ENCODE measurements at regions not wholly inside any gene's neighbourhood (a gene's known extent, or its start where the extent isn't known, plus 50 kb on each side); places are given as distances from the start of the nearest gene placed in this dataset.

GRCh38 chr2:47270421-47270820 lies 94.1 kb upstream of the CALM2 start:
- H3K36me3 ChIP-seq (ENCODE audit: insufficient read depth, insufficient read length, low read length), result no peaks in the 10 kb centered on the region
- H3K9ac ChIP-seq (ENCODE audit: insufficient read length, low read depth), result no peak overlapping the region
- H3K9me3 ChIP-seq (ENCODE audit: insufficient read depth, low read length), result no peaks in the 10 kb centered on the region
- no peaks in the 10 kb centered on the region for H3K27me3 ChIP-seq (ENCODE audit: insufficient read depth, insufficient read length)
- no peak for DNase-seq (ENCODE audit: low read depth, low spot score)
- no peak overlapping the region for H3K4me3 ChIP-seq (ENCODE audit: insufficient read length, low read depth)
- peaks cover 7% of the 10 kb centered on the region for H3K4me1 ChIP-seq (ENCODE audit: insufficient read depth, insufficient read length)
- TF ChIP-seq SUZ12 (IDR thresholded peaks at IDR 0.05; ENCODE audit: extremely low read depth, insufficient read depth, insufficient read length), result no peak
- TF ChIP-seq ZNF274 (IDR thresholded peaks at IDR 0.05; ENCODE audit: low read depth, low read length), result no peak
- TF ChIP-seq YY1 (IDR thresholded peaks at IDR 0.05; ENCODE audit: insufficient read depth, insufficient read length), result no peak

DNA sequence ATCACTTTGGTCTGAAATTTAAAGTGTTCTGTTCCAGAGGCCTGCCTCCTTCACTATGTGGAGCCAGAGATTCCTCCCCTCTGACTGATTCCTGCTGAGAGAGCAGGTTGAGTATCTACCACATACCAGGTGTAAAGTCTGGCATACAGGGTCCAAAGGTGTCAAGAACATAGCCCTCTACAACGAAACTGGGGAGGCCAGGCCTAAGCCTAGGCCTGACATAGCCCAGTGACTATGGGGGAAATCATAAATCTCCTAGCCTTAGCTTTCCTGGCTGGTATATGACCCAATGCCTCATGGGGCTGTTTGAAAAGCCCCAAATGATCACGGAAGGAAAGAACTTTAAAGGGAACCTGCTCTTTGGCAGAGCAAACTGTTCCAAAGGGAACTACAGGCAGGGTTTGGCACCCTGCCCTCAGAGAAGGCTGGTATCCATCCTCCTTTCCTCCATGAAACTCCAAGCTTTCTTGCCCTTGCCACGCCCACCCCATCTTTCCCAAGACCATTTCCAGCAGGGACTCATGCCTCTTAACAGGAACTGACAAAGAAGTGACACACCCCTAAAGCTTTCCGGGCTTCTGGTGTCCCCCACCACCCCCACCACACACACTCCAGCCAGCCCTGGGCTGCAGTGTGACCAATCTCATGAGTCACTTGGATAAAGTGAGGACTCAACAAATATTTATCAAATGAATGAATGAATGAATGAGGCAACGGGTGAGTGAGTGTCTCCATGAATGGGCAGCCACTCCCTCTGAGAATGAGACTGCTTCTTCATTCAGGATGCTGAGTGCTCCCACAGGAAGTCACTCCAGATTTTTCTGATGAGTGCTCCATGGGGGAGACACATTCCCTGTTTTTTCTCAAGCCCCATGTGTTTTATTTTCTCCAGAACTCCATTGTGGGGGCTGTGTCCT lies 93.3 kb upstream of the CALM2 start:
- DNase-seq (ENCODE audit: low read depth, low spot score), result no peak
- Histone ChIP-seq H3K4me1 (ENCODE audit: insufficient read depth, insufficient read length) (peaks cover 5% of the 10 kb centered on the region), H3K27me3 (ENCODE audit: insufficient read depth, insufficient read length) (no peaks in the 10 kb centered on the region), H3K36me3 (ENCODE audit: insufficient read depth, insufficient read length, low read length) (no peaks in the 10 kb centered on the region), H3K9ac (ENCODE audit: insufficient read length, low read depth) (no peak overlapping the region), H3K4me3 (ENCODE audit: insufficient read length, low read depth) (no peak overlapping the region), H3K9me3 (ENCODE audit: insufficient read depth, low read length) (no peaks in the 10 kb centered on the region)
- TF ChIP-seq YY1 (IDR thresholded peaks at IDR 0.05; ENCODE audit: insufficient read depth, insufficient read length) (no peak), SUZ12 (IDR thresholded peaks at IDR 0.05; ENCODE audit: extremely low read depth, insufficient read depth, insufficient read length) (no peak), ZNF274 (IDR thresholded peaks at IDR 0.05; ENCODE audit: low read depth, low read length) (no peak)

GRCh38 chr2:47267711-47268086 lies 91.4 kb upstream of the CALM2 start:
- Histone ChIP-seq H3K4me3 (ENCODE audit: insufficient read length, low read depth) (no peak overlapping the region), H3K9me3 (ENCODE audit: insufficient read depth, low read length) (no peaks in the 10 kb centered on the region), H3K4me1 (ENCODE audit: insufficient read depth, insufficient read length) (no peaks in the 10 kb centered on the region), H3K27me3 (ENCODE audit: insufficient read depth, insufficient read length) (no peaks in the 10 kb centered on the region), H3K36me3 (ENCODE audit: insufficient read depth, insufficient read length, low read length) (no peaks in the 10 kb centered on the region), H3K9ac (ENCODE audit: insufficient read length, low read depth) (no peak overlapping the region)
- TF ChIP-seq YY1 (IDR thresholded peaks at IDR 0.05; ENCODE audit: insufficient read depth, insufficient read length) (no peak), SUZ12 (IDR thresholded peaks at IDR 0.05; ENCODE audit: extremely low read depth, insufficient read depth, insufficient read length) (no peak), ZNF274 (IDR thresholded peaks at IDR 0.05; ENCODE audit: low read depth, low read length) (no peak)
- DNase-seq (ENCODE audit: low read depth, low spot score), result no peak

DNA sequence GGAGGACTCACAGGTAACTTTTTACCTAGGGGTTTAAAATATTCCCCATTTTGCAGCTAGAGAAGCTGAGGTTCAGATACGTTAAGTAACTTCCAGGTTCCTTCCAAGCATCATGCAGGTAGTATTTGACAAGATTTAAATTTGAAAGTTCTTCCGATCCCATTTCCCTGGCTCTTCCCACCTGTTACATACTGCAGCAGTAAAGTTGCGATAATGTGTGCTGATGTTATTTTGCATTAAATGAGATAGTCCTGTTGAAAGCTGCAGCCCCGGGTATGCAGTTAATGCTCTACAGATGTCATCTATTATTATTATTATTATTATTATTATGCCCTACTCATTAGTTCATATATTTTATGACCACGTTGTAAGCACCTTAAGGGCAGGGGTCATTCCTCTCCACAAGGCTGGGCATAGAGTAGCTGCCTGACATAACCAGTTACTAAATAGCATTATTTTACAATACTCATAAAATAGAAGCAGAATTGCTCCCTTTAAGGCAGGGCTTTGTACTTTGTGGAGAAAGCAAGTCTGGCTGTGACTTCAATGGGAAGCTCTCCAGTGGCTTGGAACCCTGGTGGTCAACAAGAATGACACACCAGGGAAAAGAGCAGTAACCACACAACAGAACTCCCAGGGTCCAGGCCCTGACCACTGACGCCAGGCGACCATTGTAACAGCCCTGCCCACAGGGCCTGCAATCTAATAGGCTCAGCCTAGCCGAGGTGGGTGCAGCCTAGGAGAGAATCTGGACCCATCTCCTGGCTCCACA lies 90.8 kb upstream of the CALM2 start:
- TF ChIP-seq ZNF274 (IDR thresholded peaks at IDR 0.05; ENCODE audit: low read depth, low read length) (no peak), YY1 (IDR thresholded peaks at IDR 0.05; ENCODE audit: insufficient read depth, insufficient read length) (no peak), SUZ12 (IDR thresholded peaks at IDR 0.05; ENCODE audit: extremely low read depth, insufficient read depth, insufficient read length) (no peak)
- DNase-seq (ENCODE audit: low read depth, low spot score), result no peak
- Histone ChIP-seq H3K9ac (ENCODE audit: insufficient read length, low read depth) (no peak overlapping the region), H3K36me3 (ENCODE audit: insufficient read depth, insufficient read length, low read length) (no peaks in the 10 kb centered on the region), H3K4me3 (ENCODE audit: insufficient read length, low read depth) (no peak overlapping the region), H3K27me3 (ENCODE audit: insufficient read depth, insufficient read length) (no peaks in the 10 kb centered on the region), H3K4me1 (ENCODE audit: insufficient read depth, insufficient read length) (no peaks in the 10 kb centered on the region), H3K9me3 (ENCODE audit: insufficient read depth, low read length) (no peaks in the 10 kb centered on the region)

DNA sequence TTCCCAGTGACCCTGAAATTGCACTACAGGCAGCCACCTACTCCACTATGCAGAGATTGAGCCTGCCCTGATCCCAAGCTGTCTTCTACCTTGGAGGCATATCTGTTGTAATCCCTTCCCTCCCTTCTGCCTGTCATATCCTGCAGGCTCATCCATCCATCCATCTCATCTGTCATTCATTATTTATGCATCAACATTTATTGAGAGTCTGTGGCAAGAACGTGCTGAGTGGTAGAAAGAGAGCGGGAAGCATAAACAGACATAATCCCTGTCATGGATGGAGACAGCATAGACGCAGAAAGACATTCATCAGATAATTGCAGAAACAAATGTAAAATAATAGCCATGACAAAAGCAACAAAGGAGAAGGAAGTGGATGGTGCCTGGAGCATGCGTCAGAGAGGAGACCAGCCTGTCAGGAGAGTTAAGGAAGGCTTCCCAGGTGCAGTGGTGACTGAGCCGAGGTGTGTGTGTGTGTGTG lies 89.5 kb upstream of the CALM2 start:
- H3K27me3 ChIP-seq (ENCODE audit: insufficient read depth, insufficient read length), result no peaks in the 10 kb centered on the region
- H3K4me1 ChIP-seq (ENCODE audit: insufficient read depth, insufficient read length), result no peaks in the 10 kb centered on the region
- H3K9me3 ChIP-seq (ENCODE audit: insufficient read depth, low read length), result no peaks in the 10 kb centered on the region
- H3K36me3 ChIP-seq (ENCODE audit: insufficient read depth, insufficient read length, low read length), result no peaks in the 10 kb centered on the region
- TF ChIP-seq SUZ12 (IDR thresholded peaks at IDR 0.05; ENCODE audit: extremely low read depth, insufficient read depth, insufficient read length) (no peak), ZNF274 (IDR thresholded peaks at IDR 0.05; ENCODE audit: low read depth, low read length) (no peak), YY1 (IDR thresholded peaks at IDR 0.05; ENCODE audit: insufficient read depth, insufficient read length) (no peak)
- no peak overlapping the region for H3K9ac ChIP-seq (ENCODE audit: insufficient read length, low read depth)
- no peak for DNase-seq (ENCODE audit: low read depth, low spot score)
- no peak overlapping the region for H3K4me3 ChIP-seq (ENCODE audit: insufficient read length, low read depth)

GRCh38 chr2:47265158-47265557 lies 88.8 kb upstream of the CALM2 start:
- Histone ChIP-seq H3K4me1 (ENCODE audit: insufficient read depth, insufficient read length) (no peaks in the 10 kb centered on the region), H3K4me3 (ENCODE audit: insufficient read length, low read depth) (no peak overlapping the region), H3K36me3 (ENCODE audit: insufficient read depth, insufficient read length, low read length) (no peaks in the 10 kb centered on the region), H3K9me3 (ENCODE audit: insufficient read depth, low read length) (no peaks in the 10 kb centered on the region), H3K27me3 (ENCODE audit: insufficient read depth, insufficient read length) (no peaks in the 10 kb centered on the region), H3K9ac (ENCODE audit: insufficient read length, low read depth) (no peak overlapping the region)
- no peak for TF ChIP-seq SUZ12 (IDR thresholded peaks at IDR 0.05; ENCODE audit: extremely low read depth, insufficient read depth, insufficient read length)
- no peak for TF ChIP-seq YY1 (IDR thresholded peaks at IDR 0.05; ENCODE audit: insufficient read depth, insufficient read length)
- TF ChIP-seq ZNF274 (IDR thresholded peaks at IDR 0.05; ENCODE audit: low read depth, low read length), result no peak
- DNase-seq (ENCODE audit: low read depth, low spot score), result no peak

GRCh38 chr2:47264686-47265085 lies 88.4 kb upstream of the CALM2 start:
- H3K27me3 ChIP-seq (ENCODE audit: insufficient read depth, insufficient read length), result no peaks in the 10 kb centered on the region
- no peak overlapping the region for H3K9ac ChIP-seq (ENCODE audit: insufficient read length, low read depth)
- H3K36me3 ChIP-seq (ENCODE audit: insufficient read depth, insufficient read length, low read length), result no peaks in the 10 kb centered on the region
- no peaks in the 10 kb centered on the region for H3K4me1 ChIP-seq (ENCODE audit: insufficient read depth, insufficient read length)
- H3K9me3 ChIP-seq (ENCODE audit: insufficient read depth, low read length), result no peaks in the 10 kb centered on the region
- TF ChIP-seq ZNF274 (IDR thresholded peaks at IDR 0.05; ENCODE audit: low read depth, low read length), result no peak
- H3K4me3 ChIP-seq (ENCODE audit: insufficient read length, low read depth), result no peak overlapping the region
- no peak for DNase-seq (ENCODE audit: low read depth, low spot score)
